WERI-Rb-1 (cell line): ENCODE measurements at regions not wholly inside any gene's neighbourhood (a gene's known extent, or its start where the extent isn't known, plus 50 kb on each side); places are given as distances from the start of the nearest gene placed in this dataset.

Experiments
- DNase-seq: peaks from one replicate; pipeline ENCODE4 v3.0.0-alpha.2; 2020
- H3K27ac ChIP-seq: fragments of 250-450 bp; sonication (Bioruptor Pico); 2 replicates; pipeline ENCODE4 v1.5.1; 2020; ENCODE audit warnings: mild to moderate bottlenecking, moderate library complexity
- H3K27me3 ChIP-seq: fragments of 250-450 bp; sonication (Bioruptor Pico); 2 replicates; pipeline ENCODE4 v1.5.1; 2021; ENCODE audit warnings: mild to moderate bottlenecking, low read depth, moderate library complexity; ENCODE audit not compliant: insufficient read depth, severe bottlenecking
- H3K36me3 ChIP-seq: fragments of 250-450 bp; sonication (Bioruptor Pico); 2 replicates; pipeline ENCODE4 v1.5.1; 2020; ENCODE audit warnings: mild to moderate bottlenecking, moderate library complexity
- H3K4me3 ChIP-seq: 2 replicates; pipeline ENCODE4 v1.5.1; 2011; ENCODE audit warnings: low read depth, mild to moderate bottlenecking, control low read depth, low read length
- H3K9me3 ChIP-seq: fragments of 250-450 bp; sonication (Bioruptor Pico); 2 replicates; pipeline ENCODE4 v1.5.1; 2021; ENCODE audit warnings: mild to moderate bottlenecking, moderate library complexity; ENCODE audit not compliant: severe bottlenecking
- TF ChIP-seq, protein P1 (sequence below): IDR thresholded peaks from 2 replicates; pipeline ENCODE4 v1.5.1; 2011; ENCODE audit warnings: low read depth, mild to moderate bottlenecking, control low read depth, inconsistent platforms, low read length

- DNase-seq = no peak
- Histone ChIP-seq H3K4me3 (no peak overlapping the region), H3K27me3 (no peaks in the 10 kb centered on the region), H3K27ac (no peak overlapping the region), H3K9me3 (no peaks in the 10 kb centered on the region), H3K36me3 (no peaks in the 10 kb centered on the region)
- TF ChIP-seq, protein P1, sequence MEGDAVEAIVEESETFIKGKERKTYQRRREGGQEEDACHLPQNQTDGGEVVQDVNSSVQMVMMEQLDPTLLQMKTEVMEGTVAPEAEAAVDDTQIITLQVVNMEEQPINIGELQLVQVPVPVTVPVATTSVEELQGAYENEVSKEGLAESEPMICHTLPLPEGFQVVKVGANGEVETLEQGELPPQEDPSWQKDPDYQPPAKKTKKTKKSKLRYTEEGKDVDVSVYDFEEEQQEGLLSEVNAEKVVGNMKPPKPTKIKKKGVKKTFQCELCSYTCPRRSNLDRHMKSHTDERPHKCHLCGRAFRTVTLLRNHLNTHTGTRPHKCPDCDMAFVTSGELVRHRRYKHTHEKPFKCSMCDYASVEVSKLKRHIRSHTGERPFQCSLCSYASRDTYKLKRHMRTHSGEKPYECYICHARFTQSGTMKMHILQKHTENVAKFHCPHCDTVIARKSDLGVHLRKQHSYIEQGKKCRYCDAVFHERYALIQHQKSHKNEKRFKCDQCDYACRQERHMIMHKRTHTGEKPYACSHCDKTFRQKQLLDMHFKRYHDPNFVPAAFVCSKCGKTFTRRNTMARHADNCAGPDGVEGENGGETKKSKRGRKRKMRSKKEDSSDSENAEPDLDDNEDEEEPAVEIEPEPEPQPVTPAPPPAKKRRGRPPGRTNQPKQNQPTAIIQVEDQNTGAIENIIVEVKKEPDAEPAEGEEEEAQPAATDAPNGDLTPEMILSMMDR = no peak
These were observed 747.8 kb upstream of the GBE1 start for GRCh38 chr3:82509106-82509842.

DNA sequence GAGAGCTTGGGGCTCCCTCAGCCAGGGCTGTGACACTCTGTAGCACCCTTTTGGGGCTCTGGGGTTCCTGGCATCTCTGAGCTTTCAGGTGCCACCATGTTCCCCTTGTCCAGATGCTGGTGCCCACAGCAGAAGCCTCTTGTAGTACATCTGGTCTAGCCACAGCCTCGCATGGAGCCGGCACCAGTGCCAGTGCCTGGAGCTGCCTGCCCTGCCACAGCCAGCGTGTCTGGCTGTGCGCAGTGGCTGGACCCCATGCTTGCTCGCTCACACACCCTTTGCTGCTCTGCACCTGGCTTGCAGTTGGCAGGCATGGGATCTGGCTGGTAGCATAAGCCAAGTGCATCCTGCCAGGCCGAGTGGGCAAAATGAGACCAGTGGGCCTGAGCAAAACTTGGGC, 744.8 kb upstream of the GBE1 start:
- Histone ChIP-seq H3K36me3 (no peaks in the 10 kb centered on the region), H3K4me3 (no peak overlapping the region), H3K27me3 (no peaks in the 10 kb centered on the region), H3K27ac (no peak overlapping the region), H3K9me3 (no peaks in the 10 kb centered on the region)
- TF ChIP-seq, protein P1 = no peak
- DNase-seq = no peak

- Histone ChIP-seq H3K9me3 (no peaks in the 10 kb centered on the region), H3K4me3 (no peak overlapping the region), H3K27me3 (no peaks in the 10 kb centered on the region), H3K27ac (no peak overlapping the region), H3K36me3 (no peaks in the 10 kb centered on the region)
- DNase-seq = no peak
- TF ChIP-seq, protein P1 = no peak
These were observed 743.8 kb upstream of the GBE1 start for GRCh38 chr3:82505079-82505756.

DNA sequence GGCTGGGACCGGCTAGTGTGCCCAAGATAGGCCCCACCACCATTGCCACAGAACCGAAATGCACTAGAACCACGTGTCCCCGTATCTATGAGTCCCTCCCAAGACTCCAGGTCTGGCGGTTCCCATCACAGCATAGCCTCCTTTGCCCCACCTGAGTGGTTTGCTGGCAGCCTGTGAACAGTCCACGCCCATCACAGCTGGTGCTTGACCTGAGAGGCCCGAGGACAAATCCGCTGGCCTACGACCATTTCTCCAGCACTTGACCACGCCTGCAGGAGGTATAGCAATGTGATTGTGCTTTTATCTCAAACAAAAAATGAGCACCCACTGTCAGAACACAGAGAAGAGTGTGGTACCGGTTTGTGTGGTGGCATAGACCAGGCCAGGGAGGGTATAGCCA, 736.7 kb upstream of the GBE1 start:
- Histone ChIP-seq H3K36me3 (no peaks in the 10 kb centered on the region), H3K27ac (no peak overlapping the region), H3K27me3 (no peaks in the 10 kb centered on the region), H3K4me3 (no peak overlapping the region), H3K9me3 (no peaks in the 10 kb centered on the region)
- DNase-seq = no peak
- TF ChIP-seq, protein P1 = no peak

DNA sequence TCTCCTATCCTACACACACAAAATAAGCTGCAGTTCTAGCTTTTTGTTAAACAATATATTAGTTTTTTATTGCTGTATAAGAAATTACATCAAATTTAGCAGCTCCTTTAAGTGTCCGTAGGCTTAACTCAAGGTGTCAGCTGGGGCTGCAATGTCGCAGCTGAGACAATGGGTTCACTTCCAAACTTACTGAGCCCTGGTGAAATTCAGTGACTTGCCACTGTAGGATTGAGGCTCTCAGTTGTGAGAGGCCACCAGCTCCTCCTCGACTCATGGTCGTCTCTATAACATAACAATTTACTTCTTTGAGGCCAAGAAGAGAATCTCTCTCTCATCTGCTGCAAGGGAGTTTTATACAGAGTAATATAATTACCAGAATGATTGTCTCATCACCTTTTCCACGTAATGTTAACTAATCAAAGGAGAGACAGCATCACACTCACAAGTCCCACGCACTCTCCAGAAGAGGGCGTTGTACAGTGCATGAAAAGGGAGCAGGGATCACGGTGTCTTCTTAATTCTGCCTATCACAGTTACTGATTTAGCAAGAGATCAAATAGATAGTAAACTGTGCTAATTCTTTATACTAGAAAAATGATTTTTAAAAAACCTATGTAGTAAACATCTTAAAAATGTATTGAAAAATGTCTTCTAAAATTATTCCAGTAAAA, 735.6 kb upstream of the GBE1 start:
- H3K36me3 ChIP-seq = no peaks in the 10 kb centered on the region
- no peak overlapping the region for H3K4me3 ChIP-seq
- TF ChIP-seq, protein P1 = peak; percentile 68
- H3K27me3 ChIP-seq = no peaks in the 10 kb centered on the region
- no peak overlapping the region for H3K27ac ChIP-seq
- DNase-seq = peak; percentile 49
- no peaks in the 10 kb centered on the region for H3K9me3 ChIP-seq
